Liver (tissue), 8 donors: ENCODE measurements at regions not wholly inside any gene's neighbourhood (a gene's known extent, or its start where the extent isn't known, plus 50 kb on each side); places are given as distances from the start of the nearest gene placed in this dataset.

ENCODE experiments used
- DNase-seq: peaks from one replicate; pipeline ENCODE4 v3.0.0-alpha.2; 2017; ENCODE audit warnings: low spot score
- H3K27ac ChIP-seq, 2 donors: one replicate each; pipeline ENCODE4 v1.7.0; 2013; ENCODE audit warnings: inconsistent platforms in 2 of 2, low read length in 2 of 2, control low read depth in 1 of 2, low read depth in 1 of 2, mild to moderate bottlenecking in 1 of 2
- H3K27me3 ChIP-seq, 4 donors: one replicate each; pipeline versions ENCODE4 v1.6.1 to v1.7.0; 2013; ENCODE audit warnings: low read length in 3 of 4, inconsistent platforms in 1 of 4, mild to moderate bottlenecking in 1 of 4, moderate library complexity in 1 of 4; ENCODE audit not compliant: control insufficient read depth in 4 of 4, insufficient read depth in 4 of 4
- H3K36me3 ChIP-seq, 4 donors: one replicate each; pipeline versions ENCODE4 v1.6.1 to v1.7.0; 2013; ENCODE audit warnings: low read length in 3 of 4, mild to moderate bottlenecking in 3 of 4, low read depth in 1 of 4, moderate library complexity in 1 of 4; ENCODE audit not compliant: control insufficient read depth in 4 of 4, insufficient read depth in 3 of 4
- H3K4me1 ChIP-seq, 4 donors: one replicate each; pipeline versions ENCODE4 v1.6.1 to v1.7.0; 2013; ENCODE audit warnings: low read length in 3 of 4, mild to moderate bottlenecking in 3 of 4, moderate library complexity in 1 of 4; ENCODE audit not compliant: control insufficient read depth in 4 of 4, insufficient read depth in 4 of 4
- H3K4me3 ChIP-seq, 3 donors: one replicate each; pipeline versions ENCODE4 v1.6.1 to v1.7.0; 2013; ENCODE audit warnings: low read length in 3 of 3, control low read depth in 1 of 3, low read depth in 1 of 3, mild to moderate bottlenecking in 1 of 3
- H3K9ac ChIP-seq, 2 donors: one replicate each; pipeline ENCODE4 v1.7.0; 2013; ENCODE audit warnings: low read length in 2 of 2, mild to moderate bottlenecking in 2 of 2, moderate library complexity in 2 of 2, control low read depth in 1 of 2, low read depth in 1 of 2
- H3K9me3 ChIP-seq, 4 donors: one replicate each; pipeline versions ENCODE4 v1.6.1 to v1.7.0; 2013; ENCODE audit warnings: low read length in 3 of 4; ENCODE audit not compliant: control insufficient read depth in 4 of 4
- EGR1 ChIP-seq, 2 donors: IDR thresholded peaks; 2 replicates each; pipeline ENCODE4 v1.6.1; 2016 to 2018; ENCODE audit warnings: antibody characterized with exemption in 2 of 2, low read depth in 2 of 2
- FOXA1 ChIP-seq: IDR thresholded peaks from 2 replicates; pipeline ENCODE4 v1.6.1; 2016; ENCODE audit warnings: antibody characterized with exemption
- FOXA2 ChIP-seq: IDR thresholded peaks from 2 replicates; pipeline ENCODE4 v1.6.1; 2016; ENCODE audit warnings: antibody characterized with exemption
- GABPA ChIP-seq, 2 donors: IDR thresholded peaks in 1 of 2; conservative IDR thresholded peaks in 1 of 2; 2 replicates each; pipeline ENCODE4 v1.6.1; 2016; ENCODE audit warnings: antibody characterized with exemption in 2 of 2, mild to moderate bottlenecking in 1 of 2, moderate library complexity in 1 of 2
- HNF4A ChIP-seq, 2 donors: conservative IDR thresholded peaks; 2 replicates each; pipeline ENCODE4 v1.6.1; 2016; ENCODE audit warnings: antibody characterized with exemption in 2 of 2, mild to moderate bottlenecking in 2 of 2
- HNF4G ChIP-seq: IDR thresholded peaks from 2 replicates; pipeline ENCODE4 v1.6.1; 2016; ENCODE audit warnings: antibody characterized with exemption
- JUND ChIP-seq, 2 donors: IDR thresholded peaks; 2 replicates each; pipeline ENCODE4 v1.6.1; 2016; ENCODE audit warnings: antibody characterized with exemption in 2 of 2
- NR2F2 ChIP-seq: IDR thresholded peaks from 2 replicates; pipeline ENCODE4 v1.6.1; 2016; ENCODE audit warnings: antibody characterized with exemption
- RAD21 ChIP-seq, 2 donors: IDR thresholded peaks; 2 replicates each; pipeline ENCODE4 v1.6.1; 2016; ENCODE audit warnings: antibody characterized with exemption in 2 of 2, mild to moderate bottlenecking in 2 of 2
- RXRA ChIP-seq, 2 donors: IDR thresholded peaks; 2 replicates each; pipeline ENCODE4 v1.6.1; 2017 to 2018; ENCODE audit warnings: antibody characterized with exemption in 2 of 2, mild to moderate bottlenecking in 1 of 2
- SP1 ChIP-seq: IDR thresholded peaks from 2 replicates; pipeline ENCODE4 v1.6.1; 2018; ENCODE audit warnings: antibody characterized with exemption, mild to moderate bottlenecking
- TAF1 ChIP-seq: conservative IDR thresholded peaks from 2 replicates; pipeline ENCODE4 v1.6.1; 2016; ENCODE audit warnings: antibody characterized with exemption, mild to moderate bottlenecking
- YY1 ChIP-seq: IDR thresholded peaks from 2 replicates; pipeline ENCODE4 v1.6.1; 2016; ENCODE audit warnings: antibody characterized with exemption, mild to moderate bottlenecking
- WGBS: extraction: QIAGEN DNeasy Blood & Tissue Kit; methylation state at CpG from one replicate; pipeline ENCODE4 v1.1.7; 2013; 5-methylcytosine and 5-hydroxymethylcytosine counted together
- TF ChIP-seq, protein P1 (sequence below): IDR thresholded peaks from 2 replicates; pipeline ENCODE4 v1.6.1; 2016; ENCODE audit warnings: antibody characterized with exemption, mild to moderate bottlenecking
- TF ChIP-seq, protein P2 (sequence below): IDR thresholded peaks from 2 replicates; pipeline ENCODE4 v1.6.1; 2016; ENCODE audit warnings: antibody characterized with exemption
- TF ChIP-seq, protein P3 (sequence below): IDR thresholded peaks from 2 replicates; pipeline ENCODE4 v1.6.1; 2016; ENCODE audit warnings: antibody characterized with exemption
- TF ChIP-seq, protein P4 (sequence below): fragments of 150-350 bp; IDR thresholded peaks from 2 replicates; pipeline ENCODE4 v1.5.1; 2017; ENCODE audit warnings: improper control_type of control experiment, low read depth, low read length; ENCODE audit not compliant: missing input control
- TF ChIP-seq, protein P5 (sequence below): IDR thresholded peaks from 2 replicates; pipeline ENCODE4 v1.6.1; 2016; ENCODE audit warnings: antibody characterized with exemption
- donor health status: healthy.
- donor health status: healthy.
- donor health status: healthy.
- donor health status: healthy.
- donor health status: healthy.

DNA sequence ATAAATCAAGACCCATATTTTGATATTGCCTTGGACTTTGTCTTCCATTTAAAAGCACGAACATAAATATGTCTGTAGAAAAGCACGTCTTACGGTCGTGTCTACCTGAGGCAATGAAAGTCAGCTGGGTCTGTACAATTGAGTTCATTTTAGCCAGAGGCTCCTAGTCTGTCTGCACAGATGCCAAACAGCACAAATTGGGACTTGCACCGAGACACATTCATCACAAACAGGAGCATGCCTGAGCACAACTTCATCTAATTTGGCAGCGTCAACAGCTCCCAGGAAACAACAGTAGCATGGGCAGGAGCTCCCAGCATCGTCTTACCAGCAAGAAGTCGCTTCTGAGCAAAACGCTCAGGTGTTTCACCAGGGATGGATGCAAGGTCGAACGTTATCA, 687.0 kb downstream of the EFNB2 start:
- Histone ChIP-seq H3K27me3 (peaks cover 0 to 3% (median 0%) of the 10 kb centered on the region in 4 donors), H3K36me3 (no peaks in the 10 kb centered on the region), H3K27ac (no peak overlapping the region), H3K9ac (no peak overlapping the region), H3K4me3 (no peak overlapping the region), H3K4me1 (no peaks in the 10 kb centered on the region), H3K9me3 (no peaks in the 10 kb centered on the region)
- DNase-seq: no peak
- TF ChIP-seq FOXA1 (no peak), NR2F2 (no peak), GABPA (IDR thresholded peaks at IDR 0.05 in 1 of 2, conservative IDR thresholded peaks at IDR 0.05 in 1 of 2) (no peak), YY1 (no peak), HNF4G (no peak), RAD21 (IDR thresholded peaks at IDR 0.05) (no peak), HNF4A (conservative IDR thresholded peaks at IDR 0.05) (no peak), RXRA (IDR thresholded peaks at IDR 0.05) (no peak), SP1 (no peak), TAF1 (no peak), EGR1 (IDR thresholded peaks at IDR 0.05; ENCODE audit: low read depth in 2 of 2) (no peak), JUND (IDR thresholded peaks at IDR 0.05) (no peak), FOXA2 (no peak)
- TF ChIP-seq, protein P1, sequence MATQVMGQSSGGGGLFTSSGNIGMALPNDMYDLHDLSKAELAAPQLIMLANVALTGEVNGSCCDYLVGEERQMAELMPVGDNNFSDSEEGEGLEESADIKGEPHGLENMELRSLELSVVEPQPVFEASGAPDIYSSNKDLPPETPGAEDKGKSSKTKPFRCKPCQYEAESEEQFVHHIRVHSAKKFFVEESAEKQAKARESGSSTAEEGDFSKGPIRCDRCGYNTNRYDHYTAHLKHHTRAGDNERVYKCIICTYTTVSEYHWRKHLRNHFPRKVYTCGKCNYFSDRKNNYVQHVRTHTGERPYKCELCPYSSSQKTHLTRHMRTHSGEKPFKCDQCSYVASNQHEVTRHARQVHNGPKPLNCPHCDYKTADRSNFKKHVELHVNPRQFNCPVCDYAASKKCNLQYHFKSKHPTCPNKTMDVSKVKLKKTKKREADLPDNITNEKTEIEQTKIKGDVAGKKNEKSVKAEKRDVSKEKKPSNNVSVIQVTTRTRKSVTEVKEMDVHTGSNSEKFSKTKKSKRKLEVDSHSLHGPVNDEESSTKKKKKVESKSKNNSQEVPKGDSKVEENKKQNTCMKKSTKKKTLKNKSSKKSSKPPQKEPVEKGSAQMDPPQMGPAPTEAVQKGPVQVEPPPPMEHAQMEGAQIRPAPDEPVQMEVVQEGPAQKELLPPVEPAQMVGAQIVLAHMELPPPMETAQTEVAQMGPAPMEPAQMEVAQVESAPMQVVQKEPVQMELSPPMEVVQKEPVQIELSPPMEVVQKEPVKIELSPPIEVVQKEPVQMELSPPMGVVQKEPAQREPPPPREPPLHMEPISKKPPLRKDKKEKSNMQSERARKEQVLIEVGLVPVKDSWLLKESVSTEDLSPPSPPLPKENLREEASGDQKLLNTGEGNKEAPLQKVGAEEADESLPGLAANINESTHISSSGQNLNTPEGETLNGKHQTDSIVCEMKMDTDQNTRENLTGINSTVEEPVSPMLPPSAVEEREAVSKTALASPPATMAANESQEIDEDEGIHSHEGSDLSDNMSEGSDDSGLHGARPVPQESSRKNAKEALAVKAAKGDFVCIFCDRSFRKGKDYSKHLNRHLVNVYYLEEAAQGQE: no peak
- TF ChIP-seq, protein P2, sequence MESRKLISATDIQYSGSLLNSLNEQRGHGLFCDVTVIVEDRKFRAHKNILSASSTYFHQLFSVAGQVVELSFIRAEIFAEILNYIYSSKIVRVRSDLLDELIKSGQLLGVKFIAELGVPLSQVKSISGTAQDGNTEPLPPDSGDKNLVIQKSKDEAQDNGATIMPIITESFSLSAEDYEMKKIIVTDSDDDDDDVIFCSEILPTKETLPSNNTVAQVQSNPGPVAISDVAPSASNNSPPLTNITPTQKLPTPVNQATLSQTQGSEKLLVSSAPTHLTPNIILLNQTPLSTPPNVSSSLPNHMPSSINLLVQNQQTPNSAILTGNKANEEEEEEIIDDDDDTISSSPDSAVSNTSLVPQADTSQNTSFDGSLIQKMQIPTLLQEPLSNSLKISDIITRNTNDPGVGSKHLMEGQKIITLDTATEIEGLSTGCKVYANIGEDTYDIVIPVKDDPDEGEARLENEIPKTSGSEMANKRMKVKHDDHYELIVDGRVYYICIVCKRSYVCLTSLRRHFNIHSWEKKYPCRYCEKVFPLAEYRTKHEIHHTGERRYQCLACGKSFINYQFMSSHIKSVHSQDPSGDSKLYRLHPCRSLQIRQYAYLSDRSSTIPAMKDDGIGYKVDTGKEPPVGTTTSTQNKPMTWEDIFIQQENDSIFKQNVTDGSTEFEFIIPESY: no peak
- TF ChIP-seq, protein P3, sequence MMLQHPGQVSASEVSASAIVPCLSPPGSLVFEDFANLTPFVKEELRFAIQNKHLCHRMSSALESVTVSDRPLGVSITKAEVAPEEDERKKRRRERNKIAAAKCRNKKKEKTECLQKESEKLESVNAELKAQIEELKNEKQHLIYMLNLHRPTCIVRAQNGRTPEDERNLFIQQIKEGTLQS: no peak
- TF ChIP-seq, protein P4, sequence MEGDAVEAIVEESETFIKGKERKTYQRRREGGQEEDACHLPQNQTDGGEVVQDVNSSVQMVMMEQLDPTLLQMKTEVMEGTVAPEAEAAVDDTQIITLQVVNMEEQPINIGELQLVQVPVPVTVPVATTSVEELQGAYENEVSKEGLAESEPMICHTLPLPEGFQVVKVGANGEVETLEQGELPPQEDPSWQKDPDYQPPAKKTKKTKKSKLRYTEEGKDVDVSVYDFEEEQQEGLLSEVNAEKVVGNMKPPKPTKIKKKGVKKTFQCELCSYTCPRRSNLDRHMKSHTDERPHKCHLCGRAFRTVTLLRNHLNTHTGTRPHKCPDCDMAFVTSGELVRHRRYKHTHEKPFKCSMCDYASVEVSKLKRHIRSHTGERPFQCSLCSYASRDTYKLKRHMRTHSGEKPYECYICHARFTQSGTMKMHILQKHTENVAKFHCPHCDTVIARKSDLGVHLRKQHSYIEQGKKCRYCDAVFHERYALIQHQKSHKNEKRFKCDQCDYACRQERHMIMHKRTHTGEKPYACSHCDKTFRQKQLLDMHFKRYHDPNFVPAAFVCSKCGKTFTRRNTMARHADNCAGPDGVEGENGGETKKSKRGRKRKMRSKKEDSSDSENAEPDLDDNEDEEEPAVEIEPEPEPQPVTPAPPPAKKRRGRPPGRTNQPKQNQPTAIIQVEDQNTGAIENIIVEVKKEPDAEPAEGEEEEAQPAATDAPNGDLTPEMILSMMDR: no peak
- TF ChIP-seq, protein P5, sequence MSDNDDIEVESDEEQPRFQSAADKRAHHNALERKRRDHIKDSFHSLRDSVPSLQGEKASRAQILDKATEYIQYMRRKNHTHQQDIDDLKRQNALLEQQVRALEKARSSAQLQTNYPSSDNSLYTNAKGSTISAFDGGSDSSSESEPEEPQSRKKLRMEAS: no peak
- 79% methylated on average over 11 of the region's 11 CpGs for WGBS
